Activated T-helper 1 cell treated with anti-CD3 and anti-CD28 coated beads, Interleukin-12 subunit alpha, Interleukin-12 subunit beta, Interleukin-2, Interleukin-4 antibody, amounts not matched to agents 30 ng/mL and 10 ng/mL and 1 ng/mL, durations not matched to agents 14 hours and 24 hours and 36 hours (primary cell): ENCODE measurements at regions not wholly inside any gene's neighbourhood (a gene's known extent, or its start where the extent isn't known, plus 50 kb on each side); places are given as distances from the start of the nearest gene placed in this dataset.
"Not testable (repeated sequence)": the region's sequence is repeated elsewhere in the genome, so short reads cannot be mapped to it uniquely, and the experiment has no call there.

Experiments
- DNase-seq: peaks from one replicate; pipeline ENCODE4 v3.0.0; 2021; ENCODE audit warnings: low spot score
- H3K27ac Mint-ChIP-seq: one replicate; pipeline ENCODE4 v1.8.0; 2021; ENCODE audit warnings: mild to moderate bottlenecking, mixed read lengths
- H3K27me3 Mint-ChIP-seq: one replicate; pipeline ENCODE4 v1.8.0; 2022; ENCODE audit warnings: mild to moderate bottlenecking, moderate library complexity, mixed read lengths; ENCODE audit not compliant: insufficient read depth
- H3K36me3 Mint-ChIP-seq: one replicate; pipeline ENCODE4 v1.8.0; 2021; ENCODE audit warnings: low read depth, mixed read lengths
- H3K4me1 Mint-ChIP-seq: one replicate; pipeline ENCODE4 v1.8.0; 2021; ENCODE audit warnings: low read depth, mixed read lengths
- H3K4me3 Mint-ChIP-seq: one replicate; pipeline ENCODE4 v1.8.0; 2021; ENCODE audit warnings: mild to moderate bottlenecking, moderate library complexity, mixed read lengths
- H3K9me3 Mint-ChIP-seq: one replicate; pipeline ENCODE4 v1.8.0; 2021; ENCODE audit warnings: mixed read lengths
- intact Hi-C: fragments of 100-400 bp; cut with micrococcal nuclease; formaldehyde crosslinking; loops from one replicate; pipeline ENCODE4 v1.15.1; 2024

DNA sequence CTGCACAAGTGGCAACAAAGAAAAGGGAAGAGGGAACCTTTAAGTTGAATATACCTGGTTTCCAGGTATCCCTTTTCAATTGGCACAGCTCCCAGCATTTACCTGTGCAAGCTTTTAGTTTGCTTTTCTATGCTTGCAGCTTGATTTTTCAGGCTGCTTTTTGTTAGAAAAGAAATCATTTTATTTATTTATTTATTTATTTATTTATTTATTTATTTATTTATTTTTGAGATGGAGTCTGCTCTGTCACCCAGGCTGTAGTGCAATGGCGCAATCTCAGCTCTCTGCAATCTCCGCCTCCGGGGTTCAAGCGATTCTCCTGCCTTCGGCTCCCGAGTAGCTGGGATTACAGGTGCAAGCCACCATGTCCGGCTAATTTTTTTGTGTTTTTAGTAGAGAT is 587.1 kb downstream of the KCNT2 start:
- H3K4me3 Mint-ChIP-seq, H3K4me1 Mint-ChIP-seq, intact Hi-C loops, H3K9me3 Mint-ChIP-seq, DNase-seq, H3K27me3 Mint-ChIP-seq, H3K27ac Mint-ChIP-seq, H3K36me3 Mint-ChIP-seq: not testable (repeated sequence)

DNA sequence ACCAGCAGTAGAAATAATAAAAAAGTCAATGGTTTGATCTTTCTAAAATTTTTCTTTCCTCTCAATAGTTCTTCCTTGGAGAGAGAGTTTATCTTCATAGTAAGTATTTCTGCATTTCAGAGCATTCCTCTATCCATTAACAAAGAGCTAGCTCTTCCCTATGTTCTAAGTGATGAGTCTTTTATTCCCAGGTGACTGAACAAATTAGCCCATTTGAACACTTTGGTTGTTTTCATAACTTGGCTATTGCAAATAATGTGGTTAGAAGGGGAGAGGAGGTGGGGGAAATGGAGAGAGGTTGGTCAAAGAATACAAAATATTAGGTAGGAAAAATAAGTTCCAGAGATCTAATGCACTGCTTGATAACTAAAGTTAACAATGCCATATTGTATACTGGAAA is 598.9 kb downstream of the KCNT2 start:
- H3K27me3 Mint-ChIP-seq = no peaks in the 10 kb centered on the region
- DNase-seq = no peak
- H3K4me3 Mint-ChIP-seq = no peak overlapping the region
- H3K27ac Mint-ChIP-seq = no peak overlapping the region
- H3K9me3 Mint-ChIP-seq = no peaks in the 10 kb centered on the region
- intact Hi-C loops = no loop called here
- no peaks in the 10 kb centered on the region for H3K36me3 Mint-ChIP-seq
- H3K4me1 Mint-ChIP-seq = no peaks in the 10 kb centered on the region

DNA sequence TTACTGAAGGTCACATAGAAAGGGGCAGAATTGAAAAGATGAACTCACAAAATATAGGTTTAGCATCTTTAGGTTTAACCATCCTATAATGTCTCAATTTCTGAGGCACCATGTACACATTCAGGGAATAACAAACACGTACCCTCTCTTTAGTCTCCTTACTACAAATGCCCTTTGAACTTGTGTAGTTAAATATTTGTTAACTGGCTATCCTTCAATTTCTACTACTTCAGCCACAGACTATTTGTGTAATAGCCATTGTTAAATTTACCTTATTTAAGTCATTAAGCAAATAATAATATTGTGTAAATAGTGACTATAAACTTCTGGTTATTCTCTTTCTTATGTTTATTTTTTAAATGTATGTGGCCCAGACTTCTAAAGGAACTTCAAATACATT is 600.5 kb downstream of the KCNT2 start:
- H3K9me3 Mint-ChIP-seq = no peaks in the 10 kb centered on the region
- DNase-seq = no peak
- H3K4me1 Mint-ChIP-seq = no peaks in the 10 kb centered on the region
- intact Hi-C loops = no loop called here
- no peak overlapping the region for H3K27ac Mint-ChIP-seq
- H3K36me3 Mint-ChIP-seq = no peaks in the 10 kb centered on the region
- no peaks in the 10 kb centered on the region for H3K27me3 Mint-ChIP-seq
- no peak overlapping the region for H3K4me3 Mint-ChIP-seq

DNA sequence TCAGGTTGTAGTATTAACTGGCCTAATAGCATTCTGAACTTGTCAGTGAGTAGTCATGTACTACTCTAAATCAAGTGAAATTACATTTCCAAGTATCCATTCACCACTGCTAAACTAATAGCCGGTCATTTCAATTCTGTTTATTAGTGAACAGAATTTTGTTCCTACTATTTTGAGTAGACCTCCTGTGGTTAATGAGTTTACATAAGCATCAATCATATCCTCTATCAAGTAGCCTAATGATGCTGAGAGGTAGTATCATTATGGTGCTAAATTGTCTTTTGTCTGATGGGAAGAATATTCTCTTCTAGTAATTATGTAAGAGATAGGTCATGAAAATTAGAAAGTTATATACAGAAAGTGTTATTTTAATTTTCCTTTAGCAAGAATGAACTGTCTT is 602.8 kb downstream of the KCNT2 start:
- no peak overlapping the region for H3K4me3 Mint-ChIP-seq
- H3K9me3 Mint-ChIP-seq = no peaks in the 10 kb centered on the region
- no peaks in the 10 kb centered on the region for H3K36me3 Mint-ChIP-seq
- H3K27me3 Mint-ChIP-seq = no peaks in the 10 kb centered on the region
- H3K4me1 Mint-ChIP-seq = no peaks in the 10 kb centered on the region
- intact Hi-C loops = no loop called here
- H3K27ac Mint-ChIP-seq = no peak overlapping the region
- DNase-seq = no peak

DNA sequence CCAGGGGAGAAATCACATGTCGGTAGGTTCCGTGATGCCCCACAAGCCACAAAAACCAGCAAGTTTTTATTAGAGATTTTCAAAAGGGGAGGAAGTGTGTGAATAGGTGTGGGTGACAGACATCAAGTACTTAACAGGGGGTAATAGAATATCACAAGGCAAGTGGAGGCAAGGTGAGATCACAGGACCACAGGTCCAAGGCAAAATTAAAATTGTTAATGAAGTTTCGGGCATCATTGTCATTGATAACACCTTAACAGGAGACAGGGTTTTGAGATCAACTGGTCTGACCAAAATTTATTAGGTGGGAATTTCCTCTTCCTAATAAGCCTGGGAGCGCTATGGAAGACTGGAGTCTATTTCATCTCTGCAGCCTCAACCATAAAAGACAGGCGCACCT is 603.9 kb downstream of the KCNT2 start:
- DNase-seq, H3K27me3 Mint-ChIP-seq, H3K9me3 Mint-ChIP-seq, H3K4me1 Mint-ChIP-seq, H3K27ac Mint-ChIP-seq, H3K36me3 Mint-ChIP-seq, H3K4me3 Mint-ChIP-seq, intact Hi-C loops: not testable (repeated sequence)

DNA sequence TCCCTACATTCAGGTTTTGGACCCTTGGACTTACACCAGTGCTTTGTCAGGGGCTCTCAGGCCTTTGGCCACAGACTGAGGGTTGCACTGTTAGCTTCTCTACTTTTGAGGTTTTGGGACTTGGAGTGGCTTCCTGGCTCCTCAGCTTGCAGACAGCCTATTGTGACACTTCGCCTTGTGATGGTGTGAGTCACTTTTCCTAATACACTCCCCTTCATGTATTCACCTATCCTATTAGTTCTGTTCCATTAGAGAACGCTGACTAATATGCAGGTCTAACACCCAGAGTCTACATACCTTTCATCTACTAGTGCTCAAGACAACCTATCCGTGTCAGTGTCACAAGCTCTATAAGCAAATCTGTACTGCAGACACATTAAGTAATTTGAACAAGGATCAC is 605.3 kb downstream of the KCNT2 start:
- Mint-ChIP-seq H3K27me3 (no peaks in the 10 kb centered on the region), H3K36me3 (no peaks in the 10 kb centered on the region), H3K4me1 (no peaks in the 10 kb centered on the region), H3K4me3 (no peak overlapping the region), H3K27ac (no peak overlapping the region), H3K9me3 (no peaks in the 10 kb centered on the region)
- intact Hi-C loops = no loop called here
- no peak for DNase-seq

DNA sequence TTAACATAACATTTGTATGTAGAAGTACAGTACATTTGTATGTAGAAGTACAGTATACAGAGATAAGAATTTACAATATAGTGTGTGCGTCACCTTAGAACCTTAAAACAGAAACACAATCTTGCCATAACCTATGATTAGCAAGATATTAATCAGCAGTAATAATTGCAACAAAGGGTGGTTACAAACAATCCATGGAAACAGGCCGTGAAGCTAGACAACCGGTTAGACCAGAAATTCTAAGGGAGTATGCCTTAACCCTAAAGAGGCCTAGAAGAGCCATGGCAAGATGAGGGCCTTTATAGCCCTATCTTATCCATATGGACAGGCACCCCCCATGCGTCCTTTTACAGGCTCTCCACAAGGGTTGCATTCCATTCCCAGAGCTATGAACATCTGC is 605.9 kb downstream of the KCNT2 start:
- H3K27me3 Mint-ChIP-seq, H3K9me3 Mint-ChIP-seq, intact Hi-C loops, H3K36me3 Mint-ChIP-seq, DNase-seq, H3K4me1 Mint-ChIP-seq, H3K4me3 Mint-ChIP-seq, H3K27ac Mint-ChIP-seq: not testable (repeated sequence)

DNA sequence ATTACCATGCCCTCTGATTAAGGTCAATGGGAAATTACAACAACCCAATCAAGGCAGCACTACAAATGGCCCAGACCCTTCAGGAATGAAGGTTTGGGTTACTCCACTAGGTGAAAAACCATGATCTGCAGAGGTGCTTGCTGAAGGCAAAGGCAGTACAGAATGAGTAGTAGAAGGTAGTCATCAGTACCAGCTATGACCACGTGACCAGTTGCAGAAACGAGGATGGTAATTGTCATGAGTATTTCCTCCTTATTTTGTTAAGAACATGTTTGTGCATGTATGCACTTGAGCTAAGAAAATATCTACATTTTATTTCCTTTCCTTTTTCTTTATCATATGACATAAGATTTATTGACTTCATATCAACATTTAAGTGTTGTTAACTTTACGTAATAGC is 607.1 kb downstream of the KCNT2 start:
- Mint-ChIP-seq H3K9me3 (no peaks in the 10 kb centered on the region), H3K36me3 (no peaks in the 10 kb centered on the region), H3K27me3 (no peaks in the 10 kb centered on the region), H3K27ac (no peak overlapping the region), H3K4me3 (no peak overlapping the region), H3K4me1 (no peaks in the 10 kb centered on the region)
- no peak for DNase-seq
- intact Hi-C loops = no loop called here

DNA sequence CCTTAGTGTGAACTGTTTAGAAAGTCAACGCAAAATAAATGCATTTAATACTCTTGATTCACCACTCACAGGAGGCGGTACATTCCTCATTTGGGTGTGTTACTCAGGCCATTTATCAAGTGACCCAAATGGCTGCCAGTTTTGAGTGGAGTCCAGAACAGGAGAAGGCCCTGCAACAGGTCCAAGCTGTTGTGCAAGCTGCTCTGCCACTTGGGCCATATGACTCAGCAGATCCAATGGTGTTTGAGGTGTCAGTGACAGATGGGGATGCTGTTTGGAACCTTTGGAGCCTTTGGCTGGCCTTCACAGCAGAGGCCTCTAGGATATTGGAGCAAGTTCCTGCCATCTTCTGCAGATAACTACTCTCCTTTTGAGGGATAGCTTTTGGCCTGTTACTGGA is 609.2 kb downstream of the KCNT2 start:
- DNase-seq = no peak
- Mint-ChIP-seq H3K27ac (no peak overlapping the region), H3K9me3 (no peaks in the 10 kb centered on the region), H3K4me1 (no peaks in the 10 kb centered on the region), H3K27me3 (no peaks in the 10 kb centered on the region), H3K36me3 (no peaks in the 10 kb centered on the region), H3K4me3 (no peak overlapping the region)
- intact Hi-C loops = no loop called here

DNA sequence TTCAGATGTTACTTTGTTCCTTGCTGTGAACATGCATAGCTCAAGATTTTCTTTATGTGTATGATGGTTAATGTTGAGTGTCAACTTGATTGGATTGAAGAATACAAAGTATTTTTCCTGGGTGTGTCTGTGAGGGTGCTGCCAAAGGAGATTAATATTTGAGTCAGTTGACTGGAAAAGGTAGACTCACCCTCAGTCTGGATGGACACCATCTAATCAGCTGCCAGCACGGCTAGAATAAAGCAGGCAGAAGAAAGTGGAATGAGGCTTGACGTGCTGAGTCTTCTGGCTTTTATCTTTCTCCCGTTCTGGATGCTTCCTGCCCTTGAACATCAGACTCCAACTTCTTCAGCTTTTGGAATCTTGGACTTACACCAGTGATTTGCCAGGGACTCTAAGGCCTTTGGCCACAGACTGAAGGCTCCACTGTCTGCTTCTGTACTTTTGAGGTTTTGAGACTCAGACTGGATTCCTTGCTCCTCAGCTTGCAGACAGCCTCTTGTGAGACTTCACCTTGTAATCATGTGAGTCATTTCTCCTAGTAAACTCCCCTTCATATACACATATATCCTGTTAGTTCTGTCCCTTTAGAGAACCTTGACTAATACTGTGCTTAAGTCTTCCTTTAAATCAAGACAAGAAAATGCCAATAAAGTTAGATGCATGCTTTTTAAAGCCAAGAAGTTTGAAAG is 626.6 kb downstream of the KCNT2 start:
- Mint-ChIP-seq H3K9me3 (no peaks in the 10 kb centered on the region), H3K36me3 (no peaks in the 10 kb centered on the region), H3K27me3 (no peaks in the 10 kb centered on the region), H3K4me1 (no peaks in the 10 kb centered on the region), H3K4me3 (no peak overlapping the region), H3K27ac (no peak overlapping the region)
- intact Hi-C loops = no loop called here
- no peak for DNase-seq

DNA sequence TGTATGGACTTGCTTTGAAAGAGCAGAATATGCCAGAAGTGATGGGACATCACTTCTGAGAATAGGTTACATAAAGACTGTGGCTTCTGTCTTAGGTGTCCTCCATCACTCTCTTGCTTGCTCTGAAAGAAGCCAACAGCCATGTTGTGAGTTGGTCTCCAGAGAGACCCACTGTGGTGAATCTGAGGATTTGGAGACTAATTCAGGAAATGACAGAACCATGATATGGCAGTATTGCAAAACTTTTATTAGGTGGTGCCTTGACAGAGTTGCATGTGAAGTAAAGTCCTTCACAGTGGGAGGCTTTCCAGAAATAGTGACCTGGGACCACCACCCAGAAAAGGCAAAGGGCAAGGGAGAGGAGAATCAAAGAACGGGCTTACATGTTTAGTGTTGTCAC is 628.6 kb downstream of the KCNT2 start:
- no peak for DNase-seq
- Mint-ChIP-seq H3K9me3 (no peaks in the 10 kb centered on the region), H3K4me1 (no peaks in the 10 kb centered on the region), H3K27ac (no peak overlapping the region), H3K4me3 (no peak overlapping the region), H3K36me3 (no peaks in the 10 kb centered on the region), H3K27me3 (no peaks in the 10 kb centered on the region)
- intact Hi-C loops = no loop called here

DNA sequence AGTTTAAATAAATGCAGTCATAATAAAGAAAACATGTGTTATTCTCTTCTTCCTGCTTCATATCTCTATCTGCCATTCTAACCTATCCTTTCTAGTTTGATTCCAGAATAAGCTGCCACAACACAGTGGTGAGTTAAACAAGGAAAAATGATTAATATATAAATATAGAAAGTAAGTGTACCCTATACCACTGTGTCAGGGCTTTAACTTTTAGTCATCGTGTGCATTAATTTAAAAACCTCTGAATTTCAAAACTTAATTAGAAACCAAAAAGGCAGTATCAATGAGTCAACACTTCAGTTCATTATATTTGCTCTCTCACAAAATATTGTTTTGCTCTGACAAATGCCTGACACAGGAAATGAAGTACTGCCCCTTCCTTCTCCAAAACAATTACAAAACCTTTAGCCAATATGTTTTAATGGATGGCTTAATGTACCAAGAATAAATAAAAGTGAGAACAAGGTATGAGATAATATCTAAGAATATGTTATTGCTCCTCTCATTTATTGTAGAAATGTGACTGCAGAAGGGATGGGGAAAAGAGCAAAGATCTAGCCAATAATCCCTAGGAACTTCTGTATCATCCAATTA is 634.8 kb downstream of the KCNT2 start:
- intact Hi-C loops = no loop called here
- DNase-seq = no peak
- Mint-ChIP-seq H3K36me3 (no peaks in the 10 kb centered on the region), H3K9me3 (no peaks in the 10 kb centered on the region), H3K27ac (no peak overlapping the region), H3K27me3 (no peaks in the 10 kb centered on the region), H3K4me3 (no peak overlapping the region), H3K4me1 (no peaks in the 10 kb centered on the region)

DNA sequence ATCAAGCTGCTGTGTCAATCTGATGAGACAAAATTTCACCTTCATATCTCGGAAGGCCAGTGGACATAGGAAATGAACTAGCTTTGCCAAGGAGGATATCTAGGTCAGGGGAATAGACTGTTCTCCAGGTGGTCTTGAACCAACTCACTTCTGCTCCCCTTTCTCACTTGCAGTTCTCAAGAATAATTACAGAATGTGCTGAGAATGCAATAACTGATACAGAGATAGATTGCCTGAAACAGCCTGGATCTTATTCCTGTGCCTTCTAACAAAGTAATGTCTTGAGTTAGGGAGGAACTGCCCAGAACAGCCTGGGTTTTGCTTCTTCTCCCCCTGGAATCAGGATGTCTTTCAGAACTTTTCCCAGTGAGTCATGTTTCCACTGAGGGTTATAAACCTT is 636.7 kb downstream of the KCNT2 start:
- H3K36me3 Mint-ChIP-seq = no peaks in the 10 kb centered on the region
- H3K9me3 Mint-ChIP-seq = no peaks in the 10 kb centered on the region
- no peak overlapping the region for H3K27ac Mint-ChIP-seq
- H3K4me1 Mint-ChIP-seq = no peaks in the 10 kb centered on the region
- intact Hi-C loops = no loop called here
- H3K4me3 Mint-ChIP-seq = no peak overlapping the region
- H3K27me3 Mint-ChIP-seq = no peaks in the 10 kb centered on the region
- DNase-seq = no peak

DNA sequence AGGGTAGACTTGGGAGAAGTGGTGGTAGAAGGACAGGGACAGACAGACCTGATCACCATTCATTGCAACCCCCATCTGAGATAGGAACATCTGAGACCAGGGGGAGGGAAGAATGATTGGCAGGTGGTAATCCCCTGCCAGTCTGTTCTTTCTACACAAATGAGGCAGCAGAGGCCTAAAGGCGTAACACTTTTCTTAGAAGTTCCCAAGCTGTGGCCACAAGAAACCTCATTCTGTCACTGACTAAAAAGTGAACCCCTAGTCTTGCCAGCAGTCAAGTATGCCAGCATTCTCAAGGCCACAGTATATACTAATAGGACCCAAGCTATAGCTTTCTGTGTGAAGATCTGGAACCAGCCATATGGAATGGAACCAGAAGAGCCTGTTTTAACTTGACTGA is 638.0 kb downstream of the KCNT2 start:
- H3K4me3 Mint-ChIP-seq = no peak overlapping the region
- H3K27ac Mint-ChIP-seq = no peak overlapping the region
- intact Hi-C loops = no loop called here
- DNase-seq = no peak
- no peaks in the 10 kb centered on the region for H3K27me3 Mint-ChIP-seq
- no peaks in the 10 kb centered on the region for H3K9me3 Mint-ChIP-seq
- H3K4me1 Mint-ChIP-seq = no peaks in the 10 kb centered on the region
- H3K36me3 Mint-ChIP-seq = no peaks in the 10 kb centered on the region
